ENCODE measurements at regions not wholly inside any gene's neighbourhood (a gene's known extent, or its start where the extent isn't known, plus 50 kb on each side); places are given as distances from the start of the nearest gene placed in this dataset.

DNA sequence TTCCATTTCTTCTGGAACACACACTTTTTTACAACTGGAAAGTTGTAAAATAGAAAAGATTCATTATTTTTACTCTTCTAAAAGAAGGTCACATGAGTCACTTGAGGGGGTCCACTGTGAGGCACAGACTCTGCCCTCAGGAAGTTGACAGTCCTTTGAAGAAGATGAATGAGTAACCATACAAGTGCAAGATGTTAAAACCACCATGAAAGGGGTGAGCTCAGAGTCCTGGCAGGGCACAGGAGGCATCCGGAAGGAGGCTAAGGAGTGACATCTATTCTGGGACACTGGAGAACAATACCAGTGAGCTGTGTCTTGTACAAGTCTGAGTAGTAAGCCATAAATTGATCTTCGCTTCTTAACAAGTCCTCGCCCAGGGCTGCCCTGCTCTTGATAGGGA is 126.0 kb upstream of the FRMD6 start:
- H3K36me3 ChIP-seq (ENCODE audit: control insufficient read depth, insufficient read depth, low read length) = no peaks in the 10 kb centered on the region
- no peaks in the 10 kb centered on the region for H3K9me3 ChIP-seq (ENCODE audit: control insufficient read depth, insufficient read depth, low read depth, low read length)
- H3K4me1 ChIP-seq (ENCODE audit: control insufficient read depth, extremely low read depth, insufficient read depth, low read length) = peaks cover 5% of the 10 kb centered on the region
- H3K4me2 ChIP-seq (ENCODE audit: extremely low read depth, insufficient read depth, low read length) = no peak overlapping the region
- H3K27me3 ChIP-seq (ENCODE audit: control insufficient read depth, insufficient read depth, low read length) = no peaks in the 10 kb centered on the region
- no peak overlapping the region for H3K4me3 ChIP-seq (replicated peaks in 1 of 4; ENCODE audit: control extremely low read depth in 1 of 4, insufficient read depth in 1 of 4, low read depth in 3 of 4, low read length in 4 of 4)
- H4K20me1 ChIP-seq (ENCODE audit: control insufficient read depth, extremely low read depth, insufficient read depth, low read length) = no peaks in the 10 kb centered on the region
- H2AFZ ChIP-seq (ENCODE audit: low read length) = no peak overlapping the region
- H3K9ac ChIP-seq (ENCODE audit: insufficient read depth, low read length) = no peak overlapping the region
- no peaks in the 10 kb centered on the region for H3K79me2 ChIP-seq (ENCODE audit: control insufficient read depth, insufficient read depth, low read length)
- no peak overlapping the region for H3K27ac ChIP-seq (ENCODE audit: insufficient read depth, low read length)
- peak in 1 of 2 donors; percentile 33 for DNase-seq (ENCODE audit: low read depth in 2 of 2)
- no peak for TF ChIP-seq CTCF (conservative IDR thresholded peaks at IDR 0.05 in 1 of 2, IDR thresholded peaks at IDR 0.05 in 1 of 2; ENCODE audit: low read depth in 1 of 2, low read length in 2 of 2)
- TF ChIP-seq EZH2 (IDR thresholded peaks at IDR 0.05; ENCODE audit: low read length, missing control alignments) = no peak

DNA sequence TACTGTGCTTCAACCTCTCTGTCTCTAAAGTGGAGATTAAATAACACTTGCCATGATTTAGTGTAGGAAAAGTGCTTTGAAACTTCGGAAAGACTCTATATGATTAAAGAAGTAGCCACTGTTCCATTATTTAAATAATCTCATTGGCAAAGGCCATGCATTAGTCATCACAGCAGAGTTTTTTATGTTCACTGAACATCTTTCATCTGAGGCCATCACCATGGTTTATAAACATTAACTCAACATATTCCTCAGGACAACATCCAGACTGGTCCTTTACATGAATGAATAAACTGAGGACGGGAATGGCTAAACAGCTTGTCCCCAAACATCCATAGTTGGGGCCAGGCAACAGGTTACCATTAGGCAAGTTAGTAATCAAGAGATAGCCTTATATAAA is 124.6 kb upstream of the FRMD6 start:
- no peak for TF ChIP-seq CTCF (conservative IDR thresholded peaks at IDR 0.05 in 1 of 2, IDR thresholded peaks at IDR 0.05 in 1 of 2; ENCODE audit: low read depth in 1 of 2, low read length in 2 of 2)
- no peak for TF ChIP-seq EZH2 (IDR thresholded peaks at IDR 0.05; ENCODE audit: low read length, missing control alignments)
- H3K27ac ChIP-seq (ENCODE audit: insufficient read depth, low read length) = no peak overlapping the region
- no peak overlapping the region for H3K4me2 ChIP-seq (ENCODE audit: extremely low read depth, insufficient read depth, low read length)

DNA sequence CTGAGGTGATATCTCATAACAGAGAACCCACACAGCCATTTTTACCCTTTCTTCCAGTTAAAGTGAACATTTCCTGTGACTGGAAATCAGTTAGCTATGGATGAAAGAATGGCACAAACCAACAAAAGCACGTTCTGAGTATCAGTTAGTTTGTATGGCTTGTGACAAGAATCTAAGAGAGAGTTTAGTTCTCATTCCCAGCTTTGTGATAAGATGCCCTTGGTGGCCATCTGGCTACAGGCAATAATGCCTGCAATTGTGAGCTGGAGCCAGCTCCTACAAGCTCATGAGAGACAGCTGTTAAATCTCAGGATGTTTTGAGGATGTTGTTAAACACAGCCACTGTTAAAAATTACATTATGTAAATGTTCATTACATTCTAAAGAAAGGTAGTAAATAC is 122.0 kb upstream of the FRMD6 start:
- Histone ChIP-seq H3K4me2 (ENCODE audit: extremely low read depth, insufficient read depth, low read length) (no peak overlapping the region), H3K36me3 (ENCODE audit: control insufficient read depth, insufficient read depth, low read length) (no peaks in the 10 kb centered on the region), H3K27ac (ENCODE audit: insufficient read depth, low read length) (no peak overlapping the region), H2AFZ (ENCODE audit: low read length) (no peak overlapping the region), H3K4me1 (ENCODE audit: control insufficient read depth, extremely low read depth, insufficient read depth, low read length) (peaks cover 6% of the 10 kb centered on the region), H3K9ac (ENCODE audit: insufficient read depth, low read length) (no peak overlapping the region), H3K27me3 (ENCODE audit: control insufficient read depth, insufficient read depth, low read length) (no peaks in the 10 kb centered on the region), H4K20me1 (ENCODE audit: control insufficient read depth, extremely low read depth, insufficient read depth, low read length) (no peaks in the 10 kb centered on the region), H3K4me3 (replicated peaks in 1 of 4; ENCODE audit: control extremely low read depth in 1 of 4, insufficient read depth in 1 of 4, low read depth in 3 of 4, low read length in 4 of 4) (no peak overlapping the region), H3K79me2 (ENCODE audit: control insufficient read depth, insufficient read depth, low read length) (no peaks in the 10 kb centered on the region), H3K9me3 (ENCODE audit: control insufficient read depth, insufficient read depth, low read depth, low read length) (no peaks in the 10 kb centered on the region)
- TF ChIP-seq EZH2 (IDR thresholded peaks at IDR 0.05; ENCODE audit: low read length, missing control alignments) = no peak
- TF ChIP-seq CTCF (conservative IDR thresholded peaks at IDR 0.05 in 1 of 2, IDR thresholded peaks at IDR 0.05 in 1 of 2; ENCODE audit: low read depth in 1 of 2, low read length in 2 of 2) = no peak
- DNase-seq (ENCODE audit: low read depth in 2 of 2) = no peak

More for the DNA sequence above, 124.6 kb upstream of the FRMD6 start:
- peaks cover 5% of the 10 kb centered on the region for H3K4me1 ChIP-seq (ENCODE audit: control insufficient read depth, extremely low read depth, insufficient read depth, low read length)
- no peaks in the 10 kb centered on the region for H3K79me2 ChIP-seq (ENCODE audit: control insufficient read depth, insufficient read depth, low read length)
- H3K27me3 ChIP-seq (ENCODE audit: control insufficient read depth, insufficient read depth, low read length) = no peaks in the 10 kb centered on the region
- no peak overlapping the region for H3K9ac ChIP-seq (ENCODE audit: insufficient read depth, low read length)
- no peak overlapping the region for H2AFZ ChIP-seq (ENCODE audit: low read length)
- no peaks in the 10 kb centered on the region for H3K9me3 ChIP-seq (ENCODE audit: control insufficient read depth, insufficient read depth, low read depth, low read length)
- H3K4me3 ChIP-seq (replicated peaks in 1 of 4; ENCODE audit: control extremely low read depth in 1 of 4, insufficient read depth in 1 of 4, low read depth in 3 of 4, low read length in 4 of 4) = no peak overlapping the region
- no peaks in the 10 kb centered on the region for H3K36me3 ChIP-seq (ENCODE audit: control insufficient read depth, insufficient read depth, low read length)
- no peaks in the 10 kb centered on the region for H4K20me1 ChIP-seq (ENCODE audit: control insufficient read depth, extremely low read depth, insufficient read depth, low read length)
- peak; percentile 74 to 83 for DNase-seq (ENCODE audit: low read depth in 2 of 2)

Data from fibroblast of lung (primary cell).